GM12878 (cell line): ENCODE measurements at regions not wholly inside any gene's neighbourhood (a gene's known extent, or its start where the extent isn't known, plus 50 kb on each side); places are given as distances from the start of the nearest gene placed in this dataset.

ENCODE experiments used
- ATAC-seq: fragments of 200-7000 bp; cut with Tn5 transposase; 3 replicates; pipeline ENCODE4 v1.9.1; 2020; ENCODE audit warnings: mild to moderate bottlenecking, moderate library complexity
- BruUV-seq: library from RNA; stranded (reverse); fragments of 400-500 nt; replicated peaks from 2 replicates; lab custom pipeline; 2021; lab: Mats Ljungman, UMichigan
- CTCF ChIA-PET: fragments of 300-600 bp; sonication (Branson Sonifier 250); formaldehyde crosslinking; extraction: SDS; loops from one replicate; lab custom pipeline; 2021; ENCODE audit warnings: inconsistent platforms; lab: Yijun Ruan, JAX
- POLR2A ChIA-PET: fragments of 350-600 bp; formaldehyde crosslinking; extraction: SDS; loops from one replicate; lab custom pipeline; 2021; ENCODE audit warnings: inconsistent platforms; lab: Charles Lee
- RAD21 ChIA-PET: fragments of 300-600 bp; sonication (Branson Sonifier 250); formaldehyde crosslinking; loops from one replicate; lab custom pipeline; 2023; ENCODE audit warnings: antibody characterized with exemption; ENCODE audit not compliant: unreplicated experiment; lab: Charles Lee
- SMC1A ChIA-PET: fragments of 300-600 bp; sonication (Branson Sonifier 250); formaldehyde crosslinking; loops from one replicate; lab custom pipeline; 2023; ENCODE audit not compliant: unreplicated experiment, uncharacterized antibody; lab: Charles Lee
- DNase-seq: peaks from one replicate; pipeline ENCODE4 v3.0.0-alpha.2; 2011; ENCODE audit warnings: low read depth, low spot score
- FAIRE-seq: peaks from 3 replicates; lab custom pipeline; 2011; peaks lifted over from hg19 to GRCh38; lab: Jason Lieb, UNC
- H2AFZ ChIP-seq: 2 replicates; pipeline ENCODE4 v1.6.0; 2011; ENCODE audit warnings: low read depth, low read length, control low read depth; ENCODE audit not compliant: control insufficient read depth
- H3K27ac ChIP-seq: 2 replicates; pipeline ENCODE4 v1.5.1; 2011; ENCODE audit warnings: control low read depth; ENCODE audit not compliant: control insufficient read depth, insufficient read depth
- H3K27me3 ChIP-seq, 2 experiments: replicated peaks in 1 of 2; 2 replicates each; pipeline versions ENCODE4 v1.6.0 to v1.6.1; 2011; ENCODE audit warnings: low read length in 1 of 2; ENCODE audit not compliant: control insufficient read depth in 2 of 2, insufficient read depth in 2 of 2
- H3K36me3 ChIP-seq, 2 experiments: 2 replicates each; pipeline ENCODE4 v1.5.1; 2011; ENCODE audit warnings: low read length in 1 of 2; ENCODE audit not compliant: control insufficient read depth in 2 of 2, insufficient read depth in 2 of 2
- H3K4me1 ChIP-seq: 2 replicates; pipeline ENCODE4 v1.6.1; 2011; ENCODE audit warnings: mild to moderate bottlenecking, low read length, moderate library complexity, mixed read lengths; ENCODE audit not compliant: control insufficient read depth, insufficient read depth
- H3K4me2 ChIP-seq: 2 replicates; pipeline ENCODE4 v1.6.0; 2011; ENCODE audit warnings: control low read depth; ENCODE audit not compliant: control insufficient read depth, insufficient read depth
- H3K4me3 ChIP-seq: fragments of 200-600 bp; sonication (generic); 2 replicates; pipeline ENCODE4 v1.5.1; 2016
- H3K79me2 ChIP-seq: 2 replicates; pipeline ENCODE4 v1.6.0; 2011; ENCODE audit warnings: low read length; ENCODE audit not compliant: control insufficient read depth, insufficient read depth
- H3K9ac ChIP-seq: 2 replicates; pipeline ENCODE4 v1.8.0; 2011; ENCODE audit warnings: low read length, control low read depth, mixed read lengths; ENCODE audit not compliant: control insufficient read depth, insufficient read depth
- H3K9me3 ChIP-seq: replicated peaks from 3 replicates; pipeline ENCODE4 v1.5.1; 2011; ENCODE audit warnings: mild to moderate bottlenecking, low read length; ENCODE audit not compliant: control insufficient read depth, insufficient read depth
- H4K20me1 ChIP-seq: 2 replicates; pipeline ENCODE4 v1.6.0; 2011; ENCODE audit not compliant: control insufficient read depth, insufficient read depth
- BHLHE40 ChIP-seq, 2 experiments: fragments of 450-650 bp in 1 of 2; IDR thresholded peaks; 2 replicates each; pipeline ENCODE4 v1.6.1; 2011 to 2017; ENCODE audit warnings: low read depth in 2 of 2, borderline replicate concordance in 1 of 2, improper control_type of control experiment in 1 of 2, low read length in 1 of 2, mild to moderate bottlenecking in 1 of 2
- NFYB ChIP-seq: IDR thresholded peaks from 2 replicates; pipeline ENCODE4 v1.6.1; 2011; ENCODE audit warnings: low read depth, mild to moderate bottlenecking, low read length, improper control_type of control experiment, moderate library complexity; ENCODE audit not compliant: insufficient read depth
- NKRF ChIP-seq: fragments of 450-650 bp; conservative IDR thresholded peaks from 2 replicates; pipeline ENCODE4 v1.6.1; 2017; ENCODE audit warnings: mild to moderate bottlenecking, moderate library complexity
- ZNF622 ChIP-seq: fragments of 450-650 bp; IDR thresholded peaks from 2 replicates; pipeline ENCODE4 v1.6.1; 2017; ENCODE audit warnings: mild to moderate bottlenecking, inconsistent platforms
- WGBS: methylation state at CpG from one replicate; pipeline ENCODE4 v1.1.6; 2016; ENCODE audit warnings: low lambda C conversion rate; ENCODE audit not compliant: insufficient replicate concordance, insufficient coverage; ENCODE audit errors: missing lambda C conversion rate; 5-methylcytosine and 5-hydroxymethylcytosine counted together
- in situ Hi-C: fragments of 300-500 bp; cut with MboI; formaldehyde crosslinking; loops from 9 replicates; pipeline ENCODE4 v1.14.3; 2018; ENCODE audit warnings: mixed read lengths
- intact Hi-C: fragments of 100-400 bp; cut with micrococcal nuclease; formaldehyde crosslinking; loops from one replicate; pipeline ENCODE4 v1.14.2; 2022; ENCODE audit not compliant: unreplicated experiment

GRCh38 chr11:70568814-70569617 is 170.7 kb downstream of the CTTN start (continued):
- no peak for TF ChIP-seq BHLHE40 (IDR thresholded peaks at IDR 0.05; ENCODE audit: borderline replicate concordance in 1 of 2, low read depth in 2 of 2, low read length in 1 of 2)

GRCh38 chr11:70569618-70569890 is 171.2 kb downstream of the CTTN start:
- H3K4me2 ChIP-seq: no peak overlapping the region
- CTCF ChIA-PET: no interaction called here
- FAIRE-seq: no peak

More at GRCh38 chr11:70569618-70569890, 171.2 kb downstream of the CTTN start:
- TF ChIP-seq NFYB: 0 out of 2 replicates have a peak, but pooled peaks have one; percentile 10
- TF ChIP-seq ZNF622: no peak
- no peak for TF ChIP-seq NKRF
- TF ChIP-seq, all 136 proteins: peak for 1
- Histone ChIP-seq H4K20me1 (no peaks in the 10 kb centered on the region), H3K4me1 (no peaks in the 10 kb centered on the region), H3K27me3 (0 out of 4 replicates have a peak, but pooled peaks cover 0 to 3% of the 10 kb centered on the region in 2 experiments), H3K4me3 (no peak overlapping the region), H3K79me2 (no peaks in the 10 kb centered on the region), H3K36me3 (no peaks in the 10 kb centered on the region), H3K9me3 (no peaks in the 10 kb centered on the region), H3K9ac (no peak overlapping the region), H2AFZ (no peak overlapping the region), H3K27ac (no peak overlapping the region)
- 32% methylated on average over 8 of the region's 8 CpGs for WGBS
- RAD21 ChIA-PET: no interaction called here
- in situ Hi-C loops: no loop called here
- no TSS peak for BruUV-seq
- DNase-seq (no peak), ATAC-seq (no peak)
- intact Hi-C loops: no loop called here
- SMC1A ChIA-PET: no interaction called here
- POLR2A ChIA-PET: no interaction called here
